Neuronal stem cell (in vitro differentiated cells): ENCODE measurements at regions not wholly inside any gene's neighbourhood (a gene's known extent, or its start where the extent isn't known, plus 50 kb on each side); places are given as distances from the start of the nearest gene placed in this dataset.

ENCODE experiments used
- DNase-seq: peaks from one replicate; pipeline ENCODE4 v3.0.0-alpha.2; 2013; ENCODE audit warnings: low spot score
- H2AFZ ChIP-seq: one replicate; pipeline ENCODE4 v1.6.1; 2013; ENCODE audit warnings: mild to moderate bottlenecking, low read length, inconsistent platforms
- H2AK5ac ChIP-seq: 2 replicates; pipeline ENCODE4 v1.6.1; 2013; ENCODE audit warnings: low read depth, mild to moderate bottlenecking, inconsistent platforms, low read length, moderate library complexity, mixed read lengths
- H2BK120ac ChIP-seq: 2 replicates; pipeline ENCODE4 v1.6.1; 2013; ENCODE audit warnings: low read depth, mild to moderate bottlenecking, inconsistent platforms, low read length, moderate library complexity, mixed read lengths
- H2BK12ac ChIP-seq: one replicate; pipeline ENCODE4 v1.6.1; 2013; ENCODE audit warnings: low read length, inconsistent platforms
- H2BK15ac ChIP-seq: 2 replicates; pipeline ENCODE4 v1.6.1; 2013; ENCODE audit warnings: mild to moderate bottlenecking, low read length, inconsistent platforms, mixed read lengths
- H2BK5ac ChIP-seq: one replicate; pipeline ENCODE4 v1.6.1; 2013; ENCODE audit warnings: inconsistent platforms, mild to moderate bottlenecking, low read length, moderate library complexity
- H3K14ac ChIP-seq: one replicate; pipeline ENCODE4 v1.6.1; 2013; ENCODE audit warnings: low read length, inconsistent platforms
- H3K18ac ChIP-seq: 2 replicates; pipeline ENCODE4 v1.6.1; 2013; ENCODE audit warnings: low read length, inconsistent platforms
- H3K23ac ChIP-seq: 2 replicates; pipeline ENCODE4 v1.6.1; 2013; ENCODE audit warnings: low read depth, mild to moderate bottlenecking, mixed read lengths, low read length, inconsistent platforms; ENCODE audit not compliant: poor library complexity
- H3K27ac ChIP-seq: replicated peaks from 3 replicates; pipeline ENCODE4 v1.5.1; 2013; ENCODE audit warnings: low read length, inconsistent platforms
- H3K27me3 ChIP-seq, 3 experiments: 2 replicates each; pipeline ENCODE4 v1.6.1; 2013; ENCODE audit warnings: low read length in 3 of 3, mild to moderate bottlenecking in 2 of 3, inconsistent platforms in 1 of 3, low read depth in 1 of 3, mixed read lengths in 1 of 3, moderate library complexity in 1 of 3; ENCODE audit not compliant: control insufficient read depth in 3 of 3, insufficient read depth in 3 of 3
- H3K36me3 ChIP-seq, 2 donors: replicated peaks in 1 of 2; 2 replicates each; pipeline ENCODE4 v1.6.1; 2013; ENCODE audit warnings: low read length in 2 of 2; ENCODE audit not compliant: control insufficient read depth in 2 of 2, insufficient read depth in 2 of 2
- H3K4ac ChIP-seq: 2 replicates; pipeline ENCODE4 v1.6.1; 2013; ENCODE audit warnings: inconsistent platforms, mild to moderate bottlenecking, low read length, moderate library complexity
- H3K4me1 ChIP-seq, 2 donors: 1 replicate in 1 of 2; 2 replicates in 1 of 2; pipeline ENCODE4 v1.6.1; 2013; ENCODE audit warnings: low read length in 2 of 2, low read depth in 1 of 2; ENCODE audit not compliant: control insufficient read depth in 2 of 2, insufficient read depth in 1 of 2
- H3K4me2 ChIP-seq: one replicate; pipeline ENCODE4 v1.6.1; 2013; ENCODE audit warnings: mild to moderate bottlenecking, low read length, inconsistent platforms; ENCODE audit not compliant: insufficient read depth, poor library complexity, severe bottlenecking
- H3K4me3 ChIP-seq, 2 donors: 2 replicates each; pipeline ENCODE4 v1.5.1; 2013; ENCODE audit warnings: low read length in 2 of 2, mild to moderate bottlenecking in 2 of 2, inconsistent platforms in 1 of 2, moderate library complexity in 1 of 2
- H3K79me1 ChIP-seq: one replicate; pipeline ENCODE4 v1.6.1; 2013; ENCODE audit warnings: low read depth, mild to moderate bottlenecking, inconsistent platforms, low read length, moderate library complexity
- H3K9ac ChIP-seq: one replicate; pipeline ENCODE4 v1.6.1; 2013; ENCODE audit warnings: mild to moderate bottlenecking, low read depth, low read length, inconsistent platforms; ENCODE audit not compliant: poor library complexity
- H3K9me3 ChIP-seq, 2 donors: replicated peaks in 1 of 2; 2 replicates each; pipeline versions ENCODE3 to v1.6.1; 2013; ENCODE audit warnings: low read length in 2 of 2, mild to moderate bottlenecking in 2 of 2, inconsistent platforms in 1 of 2, low read depth in 1 of 2, mixed read lengths in 1 of 2, moderate library complexity in 1 of 2; ENCODE audit not compliant: control insufficient read depth in 2 of 2, insufficient read depth in 1 of 2
- H4K8ac ChIP-seq: one replicate; pipeline ENCODE4 v1.6.1; 2013; ENCODE audit warnings: low read depth, mild to moderate bottlenecking, inconsistent platforms, low read length, moderate library complexity
- H4K91ac ChIP-seq: one replicate; pipeline ENCODE4 v1.6.1; 2013; ENCODE audit warnings: low read length, low read depth, mild to moderate bottlenecking, inconsistent platforms; ENCODE audit not compliant: poor library complexity
- WGBS, 2 donors: extraction: QIAGEN DNeasy Blood & Tissue Kit; methylation state at CpG; one replicate each; pipeline ENCODE4 v1.1.7; 2013; ENCODE audit warnings: missing lambda C conversion rate in 2 of 2, mixed read lengths in 1 of 2; ENCODE audit not compliant: insufficient read length in 2 of 2, insufficient replicate concordance in 1 of 2; ENCODE audit errors: extremely low coverage in 2 of 2; 5-methylcytosine and 5-hydroxymethylcytosine counted together

GRCh38 chr14:53360829-53361228 is 207.7 kb upstream of the DDHD1 start:
- Histone ChIP-seq H3K4me3 (no peak overlapping the region), H3K4me2 (no peak overlapping the region), H4K8ac (no peak overlapping the region), H4K91ac (no peak overlapping the region), H2BK5ac (no peak overlapping the region), H3K27ac (no peak overlapping the region), H3K36me3 (no peaks in the 10 kb centered on the region), H2AK5ac (no peak overlapping the region), H2BK15ac (no peak overlapping the region), H3K9ac (no peak overlapping the region), H3K23ac (no peak overlapping the region), H3K27me3 (no peaks in the 10 kb centered on the region), H3K79me1 (no peaks in the 10 kb centered on the region), H3K4ac (no peak overlapping the region), H3K4me1 (peaks cover 3 to 7% of the 10 kb centered on the region in 2 donors), H3K9me3 (no peaks in the 10 kb centered on the region), H3K18ac (no peak overlapping the region), H3K14ac (no peak overlapping the region), H2BK120ac (no peak overlapping the region), H2BK12ac (no peak overlapping the region), H2AFZ (no peak overlapping the region)
- DNase-seq: no peak

GRCh38 chr14:53358166-53358565 is 205.0 kb upstream of the DDHD1 start:
- H2BK12ac ChIP-seq: no peak overlapping the region
- no peaks in the 10 kb centered on the region for H3K9me3 ChIP-seq
- no peak overlapping the region for H3K4ac ChIP-seq
- no peak for DNase-seq
- H3K36me3 ChIP-seq: no peaks in the 10 kb centered on the region
- H3K4me1 ChIP-seq: peaks cover 14% of the 10 kb centered on the region in 2 donors
- H3K27ac ChIP-seq: no peak overlapping the region
- no peak overlapping the region for H2BK15ac ChIP-seq
- no peak overlapping the region for H3K9ac ChIP-seq
- no peak overlapping the region for H2BK5ac ChIP-seq
- H3K4me3 ChIP-seq: no peak overlapping the region
- no peaks in the 10 kb centered on the region for H3K79me1 ChIP-seq
- no peak overlapping the region for H4K91ac ChIP-seq
- H2AFZ ChIP-seq: no peak overlapping the region
- no peak overlapping the region for H3K23ac ChIP-seq
- no peak overlapping the region for H2AK5ac ChIP-seq
- H3K14ac ChIP-seq: no peak overlapping the region
- H4K8ac ChIP-seq: no peak overlapping the region
- H3K18ac ChIP-seq: no peak overlapping the region
- no peaks in the 10 kb centered on the region for H3K27me3 ChIP-seq
- no peak overlapping the region for H2BK120ac ChIP-seq
- no peak overlapping the region for H3K4me2 ChIP-seq

- Histone ChIP-seq H2BK15ac (no peak overlapping the region), H3K9ac (no peak overlapping the region), H3K14ac (no peak overlapping the region), H2AFZ (peak overlapping the region; percentile 89), H4K8ac (no peak overlapping the region), H2BK12ac (no peak overlapping the region), H3K4ac (no peak overlapping the region), H3K4me1 (peaks cover 14% of the 10 kb centered on the region in 2 donors), H3K9me3 (no peaks in the 10 kb centered on the region), H3K27ac (peak overlapping the region; percentile 85), H3K18ac (no peak overlapping the region), H2BK120ac (no peak overlapping the region), H3K4me3 (no peak overlapping the region), H3K23ac (no peak overlapping the region), H3K4me2 (no peak overlapping the region), H3K36me3 (no peaks in the 10 kb centered on the region), H3K79me1 (no peaks in the 10 kb centered on the region), H2BK5ac (no peak overlapping the region), H3K27me3 (no peaks in the 10 kb centered on the region), H4K91ac (no peak overlapping the region), H2AK5ac (no peak overlapping the region)
- no CpG with 5 or more reads among the region's 4 CpGs for WGBS, 2 donors
- no peak for DNase-seq
These were observed 203.4 kb upstream of the DDHD1 start for GRCh38 chr14:53356361-53357150.

- H3K4ac ChIP-seq: no peak overlapping the region
- no peak overlapping the region for H4K8ac ChIP-seq
- H3K9me3 ChIP-seq: no peaks in the 10 kb centered on the region
- H3K4me2 ChIP-seq: peak overlapping the region; percentile 20
- no peaks in the 10 kb centered on the region for H3K79me1 ChIP-seq
- H3K14ac ChIP-seq: no peak overlapping the region
- H3K4me1 ChIP-seq: peaks cover 14% of the 10 kb centered on the region in 2 donors
- H2BK12ac ChIP-seq: no peak overlapping the region
- WGBS, 2 donors: no CpG with 5 or more reads among the region's 5 CpGs
- no peak overlapping the region for H3K23ac ChIP-seq
- H3K9ac ChIP-seq: no peak overlapping the region
- H2BK5ac ChIP-seq: no peak overlapping the region
- H3K27me3 ChIP-seq: no peaks in the 10 kb centered on the region
- H2AK5ac ChIP-seq: no peak overlapping the region
- peak overlapping the region; percentile 85 for H3K27ac ChIP-seq
- H2AFZ ChIP-seq: peak overlapping the region; percentile 89
- no peak overlapping the region for H2BK15ac ChIP-seq
- H2BK120ac ChIP-seq: no peak overlapping the region
- no peaks in the 10 kb centered on the region for H3K36me3 ChIP-seq
- peak overlapping the region; percentile 20 for H3K18ac ChIP-seq
- no peak overlapping the region for H4K91ac ChIP-seq
- H3K4me3 ChIP-seq: no peak overlapping the region
- DNase-seq: peak; percentile 45
These were observed 202.5 kb upstream of the DDHD1 start for GRCh38 chr14:53355581-53356112.
